HEK293 (cell line): ENCODE measurements at regions not wholly inside any gene's neighbourhood (a gene's known extent, or its start where the extent isn't known, plus 50 kb on each side); places are given as distances from the start of the nearest gene placed in this dataset.

Experiments
- CTCF ChIA-PET: fragments of 350-600 bp; formaldehyde crosslinking; extraction: SDS; loops from one replicate; lab custom pipeline; 2021; ENCODE audit warnings: antibody characterized with exemption; lab: Yijun Ruan, JAX
- POLR2A ChIA-PET: fragments of 300-600 bp; formaldehyde crosslinking; extraction: SDS; loops from one replicate; lab custom pipeline; 2020; ENCODE audit warnings: antibody characterized with exemption, inconsistent platforms; lab: Yijun Ruan, JAX
- H3K27ac ChIP-seq: fragments of 200-500 bp; sonication (Bioruptor generic); 2 replicates; pipeline ENCODE4 v1.5.1; 2014; ENCODE audit warnings: low read depth, low read length, control low read depth, inconsistent platforms; ENCODE audit errors: extremely low read depth
- H3K36me3 ChIP-seq, 2 experiments: fragments of 200-500 bp in 1 of 2; sonication (Bioruptor generic) in 1 of 2; 1 replicate in 1 of 2; 2 replicates in 1 of 2; pipeline ENCODE4 v1.5.1; 2014 to 2017; ENCODE audit warnings: inconsistent platforms in 2 of 2, low read length in 2 of 2; ENCODE audit not compliant: control insufficient read depth in 2 of 2, insufficient read depth in 1 of 2
- H3K4me1 ChIP-seq: fragments of 200-500 bp; sonication (Bioruptor generic); 2 replicates; pipeline ENCODE4 v1.5.1; 2014; ENCODE audit warnings: mild to moderate bottlenecking, low read length, inconsistent platforms; ENCODE audit not compliant: control insufficient read depth, insufficient read depth
- H3K4me3 ChIP-seq: 2 replicates; pipeline ENCODE4 v1.5.1; 2011; ENCODE audit warnings: low read depth, mild to moderate bottlenecking, control low read depth, low read length, moderate library complexity
- H3K9me3 ChIP-seq: fragments of 200-500 bp; sonication (Bioruptor generic); 2 replicates; pipeline ENCODE4 v1.5.1; 2014; ENCODE audit warnings: low read depth, low read length, inconsistent platforms; ENCODE audit not compliant: control insufficient read depth, insufficient read depth
- GLI2 ChIP-seq: fragments of 450-650 bp; formaldehyde crosslinking; IDR thresholded peaks from 2 replicates; pipeline ENCODE4; 2017; ENCODE audit warnings: missing biosample characterization, missing genetic modification characterization, low read depth, borderline replicate concordance
- KLF9 ChIP-seq: fragments of 450-650 bp; formaldehyde crosslinking; IDR thresholded peaks from 2 replicates; pipeline ENCODE4 v1.5.1; 2016; ENCODE audit warnings: missing biosample characterization, missing genetic modification characterization, low read depth
- SETDB1 ChIP-seq: IDR thresholded peaks from one replicate; pipeline ENCODE4 v1.6.1; 2017; ENCODE audit warnings: mild to moderate bottlenecking, low read length, moderate library complexity, mixed read lengths; ENCODE audit not compliant: insufficient read length
- TRIM28 ChIP-seq: IDR thresholded peaks from 2 replicates; pipeline ENCODE4 v1.6.1; 2011; ENCODE audit warnings: low read length, control low read depth, borderline replicate concordance
- ZBTB1 ChIP-seq: fragments of 450-650 bp; formaldehyde crosslinking; IDR thresholded peaks from 2 replicates; pipeline ENCODE4 v1.5.1; 2016; ENCODE audit warnings: missing biosample characterization, missing genetic modification characterization
- ZNF157 ChIP-seq: fragments of 450-650 bp; formaldehyde crosslinking; IDR thresholded peaks from 2 replicates; pipeline ENCODE4 v1.5.1; 2016; ENCODE audit warnings: missing biosample characterization, missing genetic modification characterization
- ZNF175 ChIP-seq: fragments of 450-650 bp; formaldehyde crosslinking; IDR thresholded peaks from 2 replicates; pipeline ENCODE4 v1.5.1; 2016; ENCODE audit warnings: missing biosample characterization, missing genetic modification characterization
- ZNF184 ChIP-seq: fragments of 450-650 bp; IDR thresholded peaks from 2 replicates; pipeline ENCODE4 v1.5.1; 2018; ENCODE audit warnings: missing biosample characterization, mild to moderate bottlenecking, missing genetic modification characterization
- ZNF248 ChIP-seq: fragments of 450-650 bp; formaldehyde crosslinking; IDR thresholded peaks from 2 replicates; pipeline ENCODE4 v1.5.1; 2017; ENCODE audit warnings: missing biosample characterization, missing genetic modification characterization
- ZNF311 ChIP-seq: fragments of 450-650 bp; formaldehyde crosslinking; IDR thresholded peaks from 2 replicates; pipeline ENCODE4 v1.5.1; 2017; ENCODE audit warnings: missing biosample characterization, missing genetic modification characterization, borderline replicate concordance
- ZNF518A ChIP-seq: fragments of 450-650 bp; formaldehyde crosslinking; conservative IDR thresholded peaks from 2 replicates; pipeline ENCODE4 v1.5.1; 2016; ENCODE audit warnings: low read depth, missing biosample characterization, missing genetic modification characterization
- ZNF558 ChIP-seq: fragments of 450-650 bp; formaldehyde crosslinking; IDR thresholded peaks from 2 replicates; pipeline ENCODE4 v1.5.1; 2016; ENCODE audit warnings: missing biosample characterization, missing genetic modification characterization
- ZNF610 ChIP-seq: fragments of 450-650 bp; formaldehyde crosslinking; IDR thresholded peaks from 2 replicates; pipeline ENCODE4 v1.5.1; 2016; ENCODE audit warnings: missing biosample characterization, missing genetic modification characterization, borderline replicate concordance
- ZNF785 ChIP-seq: fragments of 450-650 bp; formaldehyde crosslinking; IDR thresholded peaks from 2 replicates; pipeline ENCODE4 v1.5.1; 2016; ENCODE audit warnings: missing biosample characterization, missing genetic modification characterization
- TF ChIP-seq, protein P1 (sequence below): fragments of 450-650 bp; formaldehyde crosslinking; IDR thresholded peaks from 2 replicates; pipeline ENCODE4 v1.5.1; 2016; ENCODE audit warnings: missing biosample characterization, missing genetic modification characterization

DNA sequence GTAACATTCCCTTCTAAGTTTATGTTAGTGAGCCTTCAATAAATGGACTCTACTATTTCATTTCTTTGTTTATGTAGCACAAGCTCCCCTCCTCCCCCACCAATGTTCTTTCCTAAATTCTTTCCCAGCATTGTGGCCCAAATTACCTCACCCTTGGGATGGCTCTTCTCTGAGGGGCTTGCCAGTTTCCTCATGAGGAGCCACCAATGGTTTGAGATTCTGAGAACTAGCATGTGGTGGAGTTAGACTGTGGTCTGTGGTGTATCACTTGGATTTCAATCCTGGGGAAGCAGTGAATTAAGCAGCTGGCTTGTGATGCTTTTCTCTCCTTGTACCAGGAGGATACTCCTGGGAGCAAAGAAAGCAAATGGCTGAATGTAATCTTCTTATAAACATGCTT, 50.0 kb upstream of the NPHP3 start:
- Histone ChIP-seq H3K9me3 (no peaks in the 10 kb centered on the region), H3K4me1 (no peaks in the 10 kb centered on the region), H3K27ac (no peak overlapping the region), H3K36me3 (no peaks in the 10 kb centered on the region), H3K4me3 (no peak overlapping the region)
- no peak for TF ChIP-seq ZNF518A (tag by site-specific recombination)
- no peak for TF ChIP-seq ZNF558 (tag by site-specific recombination)
- TF ChIP-seq GLI2 (tag by site-specific recombination) = no peak
- no peak for TF ChIP-seq ZNF184
- no peak for TF ChIP-seq ZNF157
- no peak for TF ChIP-seq ZBTB1 (tag by site-specific recombination)
- no peak for TF ChIP-seq KLF9
- TF ChIP-seq, protein P1, sequence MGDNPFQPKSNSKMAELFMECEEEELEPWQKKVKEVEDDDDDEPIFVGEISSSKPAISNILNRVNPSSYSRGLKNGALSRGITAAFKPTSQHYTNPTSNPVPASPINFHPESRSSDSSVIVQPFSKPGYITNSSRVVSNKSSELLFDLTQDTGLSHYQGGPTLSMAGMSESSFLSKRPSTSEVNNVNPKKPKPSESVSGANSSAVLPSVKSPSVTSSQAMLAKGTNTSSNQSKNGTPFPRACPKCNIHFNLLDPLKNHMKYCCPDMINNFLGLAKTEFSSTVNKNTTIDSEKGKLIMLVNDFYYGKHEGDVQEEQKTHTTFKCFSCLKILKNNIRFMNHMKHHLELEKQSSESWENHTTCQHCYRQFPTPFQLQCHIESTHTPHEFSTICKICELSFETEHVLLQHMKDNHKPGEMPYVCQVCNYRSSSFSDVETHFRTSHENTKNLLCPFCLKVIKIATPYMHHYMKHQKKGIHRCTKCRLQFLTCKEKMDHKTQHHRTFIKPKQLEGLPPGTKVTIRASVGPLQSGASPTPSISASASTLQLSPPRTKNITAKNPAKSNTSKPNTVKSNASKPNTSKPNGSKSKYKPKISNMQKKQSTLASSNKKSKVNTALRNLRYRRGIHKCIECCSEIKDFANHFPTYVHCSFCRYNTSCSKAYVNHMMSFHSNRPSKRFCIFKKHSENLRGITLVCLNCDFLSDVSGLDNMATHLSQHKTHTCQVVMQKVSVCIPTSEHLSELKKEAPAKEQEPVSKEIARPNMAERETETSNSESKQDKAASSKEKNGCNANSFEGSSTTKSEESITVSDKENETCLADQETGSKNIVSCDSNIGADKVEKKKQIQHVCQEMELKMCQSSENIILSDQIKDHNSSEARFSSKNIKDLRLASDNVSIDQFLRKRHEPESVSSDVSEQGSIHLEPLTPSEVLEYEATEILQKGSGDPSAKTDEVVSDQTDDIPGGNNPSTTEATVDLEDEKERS = no peak
- TF ChIP-seq ZNF785 (tag by site-specific recombination) = no peak
- no peak for TF ChIP-seq ZNF610 (tag by site-specific recombination)
- TF ChIP-seq ZNF248 = no peak
- no peak for TF ChIP-seq ZNF175 (tag by site-specific recombination)
- no peak for TF ChIP-seq ZNF311 (tag by site-specific recombination)
- no peak for TF ChIP-seq TRIM28
- TF ChIP-seq SETDB1 = no peak
- CTCF ChIA-PET = no interaction called here
- POLR2A ChIA-PET = no interaction called here
